ENCODE measurements at regions not wholly inside any gene's neighbourhood (a gene's known extent, or its start where the extent isn't known, plus 50 kb on each side); places are given as distances from the start of the nearest gene placed in this dataset.

DNA sequence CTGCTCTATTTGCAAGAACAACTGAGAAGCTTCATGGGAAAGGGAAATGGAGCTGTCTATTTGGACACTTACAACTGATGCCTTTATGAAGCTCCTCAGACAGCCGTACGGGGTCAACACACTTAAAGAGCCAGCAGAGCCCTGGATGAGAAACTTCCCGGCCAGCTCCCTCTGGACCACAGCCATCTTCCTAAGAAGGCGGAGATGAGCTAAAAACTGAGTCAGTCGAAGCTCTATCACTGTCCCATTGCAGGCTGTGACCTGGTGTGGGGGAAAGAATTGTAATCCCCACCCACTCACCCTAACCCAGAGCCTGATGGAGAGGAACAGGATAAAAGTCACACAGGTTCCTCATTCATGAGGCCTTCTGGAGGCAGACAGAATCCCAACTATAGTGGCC, 360.4 kb upstream of the JARID2 start:
- TF ChIP-seq, protein P1, sequence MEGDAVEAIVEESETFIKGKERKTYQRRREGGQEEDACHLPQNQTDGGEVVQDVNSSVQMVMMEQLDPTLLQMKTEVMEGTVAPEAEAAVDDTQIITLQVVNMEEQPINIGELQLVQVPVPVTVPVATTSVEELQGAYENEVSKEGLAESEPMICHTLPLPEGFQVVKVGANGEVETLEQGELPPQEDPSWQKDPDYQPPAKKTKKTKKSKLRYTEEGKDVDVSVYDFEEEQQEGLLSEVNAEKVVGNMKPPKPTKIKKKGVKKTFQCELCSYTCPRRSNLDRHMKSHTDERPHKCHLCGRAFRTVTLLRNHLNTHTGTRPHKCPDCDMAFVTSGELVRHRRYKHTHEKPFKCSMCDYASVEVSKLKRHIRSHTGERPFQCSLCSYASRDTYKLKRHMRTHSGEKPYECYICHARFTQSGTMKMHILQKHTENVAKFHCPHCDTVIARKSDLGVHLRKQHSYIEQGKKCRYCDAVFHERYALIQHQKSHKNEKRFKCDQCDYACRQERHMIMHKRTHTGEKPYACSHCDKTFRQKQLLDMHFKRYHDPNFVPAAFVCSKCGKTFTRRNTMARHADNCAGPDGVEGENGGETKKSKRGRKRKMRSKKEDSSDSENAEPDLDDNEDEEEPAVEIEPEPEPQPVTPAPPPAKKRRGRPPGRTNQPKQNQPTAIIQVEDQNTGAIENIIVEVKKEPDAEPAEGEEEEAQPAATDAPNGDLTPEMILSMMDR (conservative IDR thresholded peaks at IDR 0.05; ENCODE audit: low read length): no peak
- TF ChIP-seq EZH2phosphoT487 (IDR thresholded peaks at IDR 0.05; ENCODE audit: borderline replicate concordance, low read depth, low read length): no peak
